ENCODE measurements at regions not wholly inside any gene's neighbourhood (a gene's known extent, or its start where the extent isn't known, plus 50 kb on each side); places are given as distances from the start of the nearest gene placed in this dataset.
A peak's percentile ranks its signal among the peaks of the same experiment; 100 is the strongest.

GRCh38 chr4:69025191-69025998, 70.9 kb upstream of the UGT2B7 start:
- Histone ChIP-seq H3K79me2 (ENCODE audit: control insufficient read depth in 1 of 2, insufficient read depth in 2 of 2, low read length in 2 of 2) (no peaks in the 10 kb centered on the region), H4K8ac (ENCODE audit: extremely low read depth, insufficient read depth, low read length) (no peak overlapping the region), H2BK20ac (ENCODE audit: low read length) (peak overlapping the region; percentile 66; the same call in 1 of the 2 replicates), H3K36me3 (ENCODE audit: control insufficient read depth in 2 of 4, insufficient read depth in 4 of 4, low read length in 3 of 4) (no peaks in the 10 kb centered on the region; a peak in 2 of 8 replicates), H3K27ac (ENCODE audit: low read depth, low read length) (no peak overlapping the region), H3K4me1 (replicated peaks in 1 of 4; ENCODE audit: control insufficient read depth in 3 of 4, insufficient read depth in 4 of 4, low read length in 3 of 4) (peaks cover 0 to 3% (median 1%) of the 10 kb centered on the region in 4 experiments; a peak in 2 of 7 replicates), H4K5ac (ENCODE audit: insufficient read length, low read depth, low read length) (no peak overlapping the region), H3K27me3 (replicated peaks in 1 of 4; ENCODE audit: control insufficient read depth in 3 of 4, extremely low read depth in 1 of 4, insufficient read depth in 3 of 4, low read length in 3 of 4) (no peaks in the 10 kb centered on the region), H3K9ac (replicated peaks in 1 of 4; ENCODE audit: extremely low read depth in 1 of 4, low read depth in 3 of 4, low read length in 3 of 4) (no peak overlapping the region), H3K4me2 (ENCODE audit: insufficient read depth in 1 of 2, low read depth in 2 of 2, low read length in 2 of 2) (no peak overlapping the region), H4K91ac (replicated peaks; ENCODE audit: insufficient read length, low read length) (peak overlapping the region; percentile 14), H3K18ac (ENCODE audit: extremely low read depth, low read length) (peak overlapping the region; percentile 82; the same call in 1 of the 2 replicates), H2BK12ac (ENCODE audit: low read depth, low read length) (0 out of 2 replicates have a peak overlapping the region, but pooled peaks have one; percentile 3), H2BK120ac (replicated peaks; ENCODE audit: low read depth, low read length) (no peak overlapping the region), H3K4me3 (ENCODE audit: extremely low read depth in 1 of 4, insufficient read depth in 2 of 4, low read depth in 3 of 4, low read length in 4 of 4) (no peak overlapping the region), H2AFZ (ENCODE audit: low read length) (0 out of 2 replicates have a peak overlapping the region, but pooled peaks have one; percentile 41), H2BK15ac (ENCODE audit: low read length) (no peak overlapping the region), H3K23ac (ENCODE audit: insufficient read length) (no peak overlapping the region), H3K4ac (replicated peaks; ENCODE audit: insufficient read length, low read depth, low read length) (no peak overlapping the region), H3K79me1 (ENCODE audit: low read depth, low read length) (no peaks in the 10 kb centered on the region), H4K20me1 (replicated peaks in 1 of 2; ENCODE audit: control insufficient read depth in 1 of 2, insufficient read depth in 2 of 2, low read length in 2 of 2) (no peaks in the 10 kb centered on the region), H3K9me3 (ENCODE audit: insufficient read depth in 2 of 2, low read depth in 1 of 2, low read length in 1 of 2) (peaks cover 0 to 2% of the 10 kb centered on the region in 2 experiments; a peak in 1 of 4 replicates), H2BK5ac (ENCODE audit: low read depth, low read length) (no peak overlapping the region), H2AK5ac (ENCODE audit: low read depth, low read length) (no peak overlapping the region), H3K23me2 (ENCODE audit: low read depth, low read length) (no peaks in the 10 kb centered on the region), H3K14ac (ENCODE audit: insufficient read length) (no peak overlapping the region), H3K56ac (replicated peaks; ENCODE audit: insufficient read length, low read depth, low read length) (no peak overlapping the region)
- no peak for TF ChIP-seq JUND (IDR thresholded peaks at IDR 0.05; ENCODE audit: low read length)
- TF ChIP-seq RAD21 (IDR thresholded peaks at IDR 0.05 in 1 of 2, conservative IDR thresholded peaks at IDR 0.05 in 1 of 2; ENCODE audit: low read depth in 2 of 2, low read length in 2 of 2) = peak; percentile 82 to 90
- TF ChIP-seq HDAC6 (IDR thresholded peaks at IDR 0.05; ENCODE audit: low read depth, low read length) = no peak
- TF ChIP-seq CTCF (IDR thresholded peaks at IDR 0.05; ENCODE audit: control extremely low read depth in 1 of 3, insufficient read depth in 1 of 3, low read depth in 1 of 3, low read length in 3 of 3) = peak; percentile 66 to 85 (median 70)
- 72% methylated on average over 4 of the region's 4 CpGs; no CpG with 5 or more reads in 1 of the 2 experiments for WGBS, 2 experiments (ENCODE audit: extremely low coverage in 1 of 2, insufficient coverage in 1 of 2, insufficient read length in 1 of 2, insufficient replicate concordance in 2 of 2, low coverage in 1 of 2, low lambda C conversion rate in 2 of 2, missing lambda C conversion rate in 1 of 2)
- POLR2A ChIA-PET (ENCODE audit: partially characterized antibody) = interaction anchor here (1.1 kb wide), 1 partner anchor 120 kb away, joined by 3 read pairs; no protein-coding TSS in a partner anchor
- FAIRE-seq (peak; percentile 75), DNase-seq (ENCODE audit: low read depth in 1 of 2, low spot score in 2 of 2) (peak; percentile 29 to 47)
- CTCF ChIA-PET (ENCODE audit: partially characterized antibody) = interaction anchor here (0.8 to 4.0 kb wide), 12 partner anchors 11 to 759 kb away, joined by 3 to 25 read pairs (median 3); no protein-coding TSS in a partner anchor
